G401 (cell line): ENCODE measurements at regions not wholly inside any gene's neighbourhood (a gene's known extent, or its start where the extent isn't known, plus 50 kb on each side); places are given as distances from the start of the nearest gene placed in this dataset.
"Not testable (repeated sequence)": the region's sequence is repeated elsewhere in the genome, so short reads cannot be mapped to it uniquely, and the experiment has no call there.

Source experiments
- DNase-seq: peaks from one replicate; pipeline ENCODE4 v3.0.0-alpha.2; 2015; ENCODE audit warnings: low spot score
- in situ Hi-C: cut with HindIII; loops from 2 replicates; pipeline ENCODE4 v1.10.0; 2016; ENCODE audit warnings: low sequenced_read_pairs, mixed read lengths

GRCh38 chrX:5390376-5390775 is 838.3 kb downstream of the NLGN4X start:
- in situ Hi-C loops: no loop called here
- DNase-seq: no peak

- in situ Hi-C loops: no loop called here
- DNase-seq: no peak
Measured at GRCh38 chrX:5388087-5388486, 840.6 kb downstream of the NLGN4X start.

- in situ Hi-C loops: no loop called here
- DNase-seq: no peak
Measured at GRCh38 chrX:5380426-5380825, 848.2 kb downstream of the NLGN4X start.

DNA sequence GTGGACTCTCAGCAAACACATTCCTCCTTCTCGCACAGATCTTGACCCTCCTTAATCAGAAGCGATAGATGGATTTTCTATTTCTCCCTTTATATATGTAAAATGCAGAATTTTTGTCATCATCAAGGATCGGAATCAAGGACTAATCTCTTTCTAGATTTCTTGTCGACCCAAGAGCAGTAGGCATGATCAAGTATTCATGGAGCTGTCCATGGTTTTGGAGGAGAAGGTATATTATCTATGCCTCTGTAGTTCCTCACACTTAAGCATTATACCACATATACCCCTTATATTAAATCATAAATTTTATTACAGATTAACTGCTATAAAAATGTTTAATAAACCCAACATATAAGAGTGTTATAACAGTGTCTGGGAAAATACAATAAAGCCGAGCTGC is 886.8 kb downstream of the NLGN4X start:
- in situ Hi-C loops: no loop called here
- DNase-seq: no peak

DNA sequence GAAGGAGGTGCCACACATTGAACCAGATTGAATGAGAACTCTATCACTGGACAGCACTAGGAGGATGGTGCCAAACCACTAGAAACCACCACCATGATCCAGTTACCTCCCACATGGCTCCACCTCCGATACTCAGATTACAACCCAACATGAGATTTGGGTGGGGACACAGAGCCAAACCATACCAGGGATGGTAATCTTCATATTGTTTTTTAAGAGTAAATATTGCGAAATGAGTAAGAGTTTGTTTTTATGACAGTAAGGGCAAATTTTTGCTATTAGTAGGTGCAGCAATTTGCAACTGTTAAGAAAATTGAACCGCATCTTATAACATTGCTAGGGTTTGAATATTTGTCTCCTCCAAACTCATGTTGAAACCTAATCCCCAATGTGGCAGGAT is 891.5 kb downstream of the NLGN4X start:
- in situ Hi-C loops: no loop called here
- DNase-seq: no peak

- in situ Hi-C loops: no loop called here
- DNase-seq: no peak
Measured at GRCh38 chrX:5324546-5324945, 904.1 kb downstream of the NLGN4X start.

DNA sequence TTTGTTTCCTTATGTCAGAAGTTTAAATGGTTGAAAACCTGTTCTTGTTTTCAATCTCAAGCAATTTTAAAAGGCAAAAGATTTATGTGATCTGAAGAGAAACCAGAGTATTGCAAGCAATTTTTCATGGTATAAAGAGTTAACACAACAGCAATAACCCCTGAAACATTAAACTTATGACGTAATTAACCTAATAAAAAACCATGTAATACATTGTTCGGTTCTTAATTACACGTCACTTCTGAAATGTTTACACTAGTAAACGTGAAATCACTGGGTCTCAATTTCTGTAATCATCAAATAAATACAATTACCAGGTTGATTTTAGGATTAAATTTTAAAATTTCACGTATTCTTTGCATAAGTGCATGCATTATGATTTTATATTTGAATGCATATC is 914.5 kb downstream of the NLGN4X start:
- in situ Hi-C loops: no loop called here
- no peak for DNase-seq

- in situ Hi-C loops: no loop called here
- no peak for DNase-seq
Measured at GRCh38 chrX:5307416-5307815, 921.3 kb downstream of the NLGN4X start.

- peak; percentile 6 for DNase-seq
- in situ Hi-C loops: no loop called here
Measured at GRCh38 chrX:5306654-5307121, 922.0 kb downstream of the NLGN4X start.

GRCh38 chrX:5305452-5305851 is 923.2 kb downstream of the NLGN4X start:
- DNase-seq: no peak
- in situ Hi-C loops: no loop called here

DNA sequence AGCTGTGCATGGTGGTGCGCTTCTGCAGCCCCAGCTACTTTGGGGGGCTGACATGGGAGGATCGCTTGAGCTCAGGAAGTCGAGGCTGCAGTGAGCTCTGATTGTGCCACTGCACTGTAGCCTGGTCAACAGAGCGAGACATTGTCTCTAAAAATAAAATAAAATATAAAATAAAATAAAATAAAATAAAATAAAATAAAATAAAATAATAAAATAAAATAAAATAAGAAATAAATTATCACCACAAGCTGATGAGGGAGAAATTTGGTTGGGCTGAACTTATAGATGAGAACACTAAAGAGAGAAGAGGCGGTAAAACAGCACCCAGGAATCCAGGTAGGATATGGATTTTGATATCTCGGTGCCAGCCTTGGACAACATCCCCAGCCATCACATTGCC is 933.7 kb downstream of the NLGN4X start:
- in situ Hi-C loops: no loop called here
- DNase-seq: no peak

- DNase-seq: no peak
- in situ Hi-C loops: no loop called here
Measured at GRCh38 chrX:5290635-5291034, 938.0 kb downstream of the NLGN4X start.

DNA sequence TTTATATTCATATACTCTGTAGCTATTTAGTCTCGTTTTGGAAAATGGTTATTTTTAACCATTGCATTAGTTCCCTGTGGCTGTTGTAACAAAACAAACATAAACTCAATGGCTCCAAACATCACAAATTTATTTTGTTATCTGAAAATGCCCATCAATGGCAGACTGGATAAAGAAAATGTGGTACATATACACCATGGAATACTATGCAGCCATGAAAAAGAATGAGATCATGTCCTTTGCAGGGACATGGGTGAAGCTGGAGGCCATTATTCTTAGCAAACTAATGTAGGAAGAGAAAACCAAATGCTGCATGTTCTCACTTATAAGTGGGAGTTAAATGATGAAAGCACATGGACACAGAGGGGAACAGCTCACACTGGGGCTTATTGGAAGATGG is 938.7 kb downstream of the NLGN4X start:
- DNase-seq, in situ Hi-C loops: not testable (repeated sequence)

DNA sequence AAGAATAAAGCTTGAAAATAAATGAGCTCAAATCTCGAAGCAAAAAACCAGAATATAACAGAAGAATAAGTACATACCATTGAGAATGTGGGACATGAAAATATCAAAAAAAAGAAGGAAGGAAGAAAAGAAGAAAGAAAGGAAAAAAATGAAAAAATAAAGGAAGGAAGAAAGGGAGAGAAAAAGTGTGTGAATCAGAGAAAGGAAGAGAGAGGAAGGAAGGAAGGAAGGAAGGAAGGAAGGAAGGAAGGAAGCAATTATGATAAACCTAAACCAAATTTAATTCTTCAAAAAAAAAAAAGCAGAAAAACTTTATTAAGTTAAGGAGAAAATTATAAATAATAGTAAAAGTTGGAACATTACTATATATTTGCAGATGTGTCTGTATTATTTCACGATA is 949.8 kb downstream of the NLGN4X start:
- no peak for DNase-seq
- in situ Hi-C loops: no loop called here

DNA sequence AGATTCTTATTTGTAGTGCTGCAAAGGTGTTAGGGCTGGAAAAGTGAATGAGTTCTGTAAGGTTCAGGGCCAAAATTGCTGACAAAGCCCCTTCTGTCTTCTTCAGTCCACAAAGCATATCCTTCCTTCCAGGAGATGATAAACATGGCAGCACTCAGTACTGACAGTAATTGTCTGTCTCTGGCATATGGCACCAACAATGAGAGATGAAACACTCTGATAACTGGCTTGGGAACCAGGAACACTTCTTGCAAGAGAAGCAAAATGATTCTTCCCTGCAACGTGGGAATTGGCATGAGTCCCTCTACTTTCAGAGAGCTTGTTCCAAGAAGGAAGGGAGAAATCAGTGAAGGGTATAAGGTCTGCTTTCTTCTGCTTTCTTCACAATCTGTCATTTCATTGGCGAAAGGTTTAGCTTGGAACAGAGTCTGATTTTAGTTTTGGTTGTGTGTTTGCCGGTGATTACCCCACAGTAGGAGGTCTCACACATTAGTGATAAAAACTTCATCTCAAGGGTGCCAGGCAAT is 963.3 kb downstream of the NLGN4X start:
- in situ Hi-C loops: no loop called here
- DNase-seq: no peak

DNA sequence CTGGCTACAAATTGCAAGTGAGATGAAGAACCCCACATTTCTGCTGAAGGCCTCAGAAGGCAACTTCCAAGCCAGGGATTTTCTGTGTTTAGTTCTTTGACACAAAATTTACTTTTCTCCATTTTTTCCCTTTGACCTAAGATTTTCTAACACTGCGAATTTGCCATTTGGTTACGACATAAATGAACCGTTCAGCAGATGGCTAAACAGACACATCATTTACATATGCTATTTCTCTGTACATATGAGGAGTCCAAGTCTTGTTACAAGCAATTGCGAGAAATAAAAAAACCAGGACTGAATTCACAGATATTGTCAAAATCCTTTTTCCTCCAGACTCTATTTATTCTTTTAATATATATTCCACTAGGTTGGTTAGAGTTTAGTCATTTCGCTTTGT is 978.6 kb downstream of the NLGN4X start:
- in situ Hi-C loops: no loop called here
- no peak for DNase-seq

- in situ Hi-C loops: no loop called here
- DNase-seq: no peak
Measured at GRCh38 chrX:5242091-5242790, 986.4 kb downstream of the NLGN4X start.

- DNase-seq: no peak
- in situ Hi-C loops: no loop called here
Measured at GRCh38 chrX:5236749-5237148, 991.9 kb downstream of the NLGN4X start.

- in situ Hi-C loops: no loop called here
- peak; percentile 0 for DNase-seq
Measured at GRCh38 chrX:5236096-5236495, 992.6 kb downstream of the NLGN4X start.

DNA sequence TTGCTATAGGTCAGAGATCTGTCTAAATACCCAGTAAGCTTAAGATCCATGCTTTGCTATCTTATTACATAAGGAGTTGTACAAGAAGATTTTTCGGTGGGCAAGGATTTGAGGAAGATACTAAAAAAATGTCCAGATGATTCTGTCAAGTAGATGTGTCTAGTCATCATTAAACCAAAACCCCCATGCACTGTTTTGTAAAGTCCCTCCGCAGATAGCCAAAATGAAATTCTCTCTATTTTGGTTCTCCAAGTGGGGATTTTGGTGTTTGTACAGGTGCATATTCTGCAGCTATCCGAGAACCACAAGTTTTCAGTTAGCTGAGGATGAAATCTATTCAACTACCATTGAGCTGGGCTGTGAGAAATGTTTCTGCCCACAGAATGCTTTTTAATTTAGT is 994.8 kb downstream of the NLGN4X start:
- no peak for DNase-seq
- in situ Hi-C loops: no loop called here

DNA sequence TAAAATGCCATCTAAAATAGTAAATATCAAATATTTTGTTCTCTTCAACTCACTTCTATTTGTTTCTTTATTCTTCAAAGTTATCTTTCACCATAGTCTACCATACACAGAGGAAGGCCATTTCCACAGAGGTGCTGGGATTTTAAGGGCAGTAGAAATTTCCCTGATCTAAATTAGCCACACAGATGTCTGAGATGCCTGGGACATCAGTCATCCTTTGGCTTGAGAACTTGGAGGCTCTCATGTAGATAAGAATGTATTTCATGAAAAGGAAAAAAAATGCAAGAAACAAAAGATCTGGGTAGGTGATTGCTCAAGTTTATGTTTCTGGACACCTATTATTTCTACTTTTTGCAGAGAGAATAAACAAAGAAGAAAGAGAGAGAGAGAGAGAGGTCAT is 1008.2 kb downstream of the NLGN4X start:
- in situ Hi-C loops: no loop called here
- DNase-seq: no peak
